Stromal cell of bone marrow (primary cell): ENCODE measurements at regions not wholly inside any gene's neighbourhood (a gene's known extent, or its start where the extent isn't known, plus 50 kb on each side); places are given as distances from the start of the nearest gene placed in this dataset.
"Not testable (repeated sequence)": the region's sequence is repeated elsewhere in the genome, so short reads cannot be mapped to it uniquely, and the experiment has no call there.

Experiments
- DNase-seq: peaks from one replicate; pipeline ENCODE4 v3.0.0-alpha.2; 2012; ENCODE audit warnings: low read depth

DNA sequence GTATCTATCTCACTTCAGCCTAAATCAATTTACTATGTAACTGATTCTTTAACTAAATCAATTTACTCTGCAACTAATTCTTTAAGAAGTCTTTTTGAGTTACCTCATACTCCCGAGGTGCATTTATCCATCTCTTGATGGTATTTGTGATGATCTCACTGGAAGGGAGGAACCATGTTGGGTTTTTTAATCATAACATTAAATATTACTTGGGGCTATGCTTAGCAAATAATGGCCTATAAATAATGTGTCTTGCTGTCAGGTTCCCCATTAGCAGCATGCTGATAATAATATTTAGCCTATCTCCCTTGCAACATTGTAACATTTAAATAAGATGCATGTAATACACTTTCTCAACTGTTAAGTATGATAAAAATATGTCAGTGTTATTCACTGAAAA, 411.3 kb downstream of the SLITRK1 start:
- no peak for DNase-seq

DNA sequence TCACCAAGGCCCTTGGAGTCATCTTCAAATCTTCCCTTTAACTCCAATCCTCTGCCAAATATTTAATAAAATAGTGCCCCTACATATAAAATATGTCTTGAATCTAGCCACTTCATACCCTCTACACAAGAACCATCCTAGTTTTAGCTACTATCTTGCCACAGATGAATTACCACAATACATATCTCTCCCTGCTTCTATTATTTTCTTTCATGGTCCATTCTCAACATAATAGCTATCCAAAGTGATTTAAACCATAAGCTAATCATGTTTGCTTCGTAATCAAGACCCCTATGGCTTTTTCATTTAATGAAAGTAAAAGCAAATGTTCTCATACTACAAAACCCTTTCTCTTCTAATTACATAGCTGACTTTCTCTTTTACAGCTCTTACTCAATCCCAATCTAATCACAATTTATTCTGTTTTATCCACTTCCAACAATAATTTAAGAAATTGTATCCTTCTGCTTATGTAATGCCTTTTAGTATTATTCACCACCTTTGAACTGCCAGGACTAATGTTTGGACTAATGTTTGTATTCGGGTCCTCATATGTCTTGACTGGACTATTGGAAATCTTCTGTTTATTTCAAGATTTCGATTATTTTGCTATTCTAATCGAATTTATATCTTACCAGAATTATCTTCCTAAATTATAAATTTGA, 412.0 kb downstream of the SLITRK1 start:
- DNase-seq, result no peak

DNA sequence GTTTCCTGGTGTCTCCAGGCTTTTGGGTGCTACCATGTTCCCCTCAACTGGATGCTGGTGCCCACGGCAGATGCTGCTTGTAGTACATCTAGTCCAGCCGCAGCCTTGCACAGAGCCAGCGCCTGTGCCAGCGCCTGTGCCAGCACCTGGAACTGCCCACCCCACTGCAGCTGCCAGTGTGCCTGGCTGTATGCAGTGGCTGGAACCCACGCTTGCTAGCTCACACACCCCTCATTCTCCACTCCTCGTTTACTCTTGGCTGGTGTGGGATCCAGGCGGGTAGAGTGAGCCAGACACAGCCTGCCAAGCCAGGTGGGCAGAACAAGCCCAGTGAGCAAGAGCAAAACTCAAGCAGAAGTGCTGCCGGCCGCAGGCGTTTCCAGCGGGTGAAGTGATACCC, 428.6 kb downstream of the SLITRK1 start:
- DNase-seq, result no peak

DNA sequence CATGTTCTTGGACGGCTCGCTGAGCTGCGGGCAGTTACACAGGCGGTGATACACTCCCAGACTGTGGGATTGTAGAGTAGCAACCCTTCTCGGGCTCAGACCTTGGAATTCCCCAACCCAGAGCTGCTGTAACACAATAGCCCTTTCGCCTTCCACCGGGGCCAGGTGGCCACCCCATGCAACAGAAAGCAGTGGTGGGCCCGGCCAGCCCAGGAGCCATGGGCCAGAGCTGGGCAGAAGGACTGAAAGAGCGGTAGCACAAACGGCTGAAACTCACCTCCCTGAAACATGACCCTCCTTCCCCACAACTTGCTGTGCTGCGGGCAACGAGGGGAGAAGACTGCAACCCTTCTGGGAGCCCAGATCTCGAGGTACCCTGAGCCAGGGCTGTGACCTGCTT, 429.0 kb downstream of the SLITRK1 start:
- no peak for DNase-seq

DNA sequence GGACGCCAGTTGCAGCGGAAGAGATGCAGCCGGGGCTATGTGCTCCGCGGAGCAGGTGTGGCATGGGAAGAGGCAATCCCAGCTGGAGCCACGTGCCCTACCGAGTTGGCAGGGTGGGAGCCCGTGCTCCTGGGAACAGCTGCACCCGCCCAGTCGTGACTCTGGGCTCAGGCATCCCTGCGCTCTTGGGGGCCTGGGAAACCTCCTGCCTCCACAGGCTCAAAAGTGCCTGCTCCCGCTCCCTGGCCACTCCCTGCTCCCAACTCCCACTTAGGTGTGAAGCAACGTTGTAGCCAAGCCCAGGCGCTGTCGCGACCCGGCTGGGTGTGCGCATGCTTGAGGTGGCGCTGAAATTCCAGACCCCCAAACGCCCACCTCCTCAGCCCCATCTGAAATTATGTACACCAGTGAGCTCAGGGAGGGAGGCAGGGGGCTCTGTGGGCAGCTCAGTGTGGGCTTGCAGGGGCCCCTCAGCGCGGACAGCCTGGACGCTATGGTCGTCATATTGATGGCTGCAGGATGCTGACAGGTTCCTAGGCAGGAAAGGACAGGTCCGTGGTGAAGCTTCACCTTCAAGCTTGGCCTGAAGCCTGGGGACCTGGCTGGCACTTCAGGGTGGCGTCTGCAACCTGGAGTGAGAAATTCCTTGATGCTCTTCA, 429.9 kb downstream of the SLITRK1 start:
- no peak for DNase-seq

DNA sequence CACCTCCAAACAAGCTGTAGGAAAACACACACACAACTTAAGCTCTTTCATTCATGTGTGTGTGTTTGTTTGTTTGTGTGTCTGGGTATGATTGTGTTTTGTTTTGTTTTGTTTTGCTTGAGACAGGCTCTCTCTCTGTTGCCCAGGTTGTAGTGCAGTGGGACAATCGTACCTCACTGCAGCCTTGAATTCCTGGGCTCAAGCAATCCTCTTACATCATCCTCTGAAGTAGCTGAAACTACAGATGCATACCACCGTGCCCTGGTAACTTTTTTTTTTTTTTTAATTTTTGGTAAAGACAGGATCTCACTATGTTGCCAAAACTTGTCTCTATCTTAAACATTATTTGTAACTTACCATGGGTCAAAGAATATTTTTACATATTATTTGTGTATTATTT, 431.7 kb downstream of the SLITRK1 start:
- DNase-seq, result no peak

DNA sequence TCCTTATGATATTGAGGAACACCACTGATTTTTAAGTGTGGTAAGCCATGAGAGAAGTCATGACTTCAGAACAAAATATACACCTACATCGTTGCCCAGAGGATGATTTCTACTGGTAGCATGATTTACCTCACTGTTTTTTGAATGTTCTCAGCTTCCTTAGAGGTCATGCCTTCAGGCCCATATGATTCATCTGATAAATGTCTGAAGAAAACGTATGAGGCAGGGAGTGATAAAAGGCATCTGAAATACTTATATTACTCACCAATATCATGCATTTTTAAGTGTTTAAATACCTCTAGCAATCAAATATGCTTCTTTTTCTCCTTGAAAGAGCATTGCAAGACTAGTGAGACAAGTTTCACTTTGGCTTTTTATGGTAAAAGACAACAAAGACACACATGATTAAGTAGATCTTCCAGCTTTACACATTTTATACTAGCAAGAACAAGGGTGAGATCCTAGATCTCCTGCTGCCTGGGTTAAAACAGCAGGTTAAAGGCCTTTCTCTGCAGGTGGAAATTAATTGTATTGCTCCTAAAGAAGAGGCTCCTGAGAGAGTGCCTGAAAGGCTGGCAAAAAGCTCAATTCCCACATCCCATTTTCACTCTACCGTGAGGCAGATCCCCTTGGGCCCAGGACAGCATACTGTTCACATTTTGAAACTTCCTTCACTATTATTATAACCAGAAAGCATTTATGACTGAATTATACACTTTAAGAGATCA, 432.4 kb downstream of the SLITRK1 start:
- DNase-seq, result peak; percentile 4

DNA sequence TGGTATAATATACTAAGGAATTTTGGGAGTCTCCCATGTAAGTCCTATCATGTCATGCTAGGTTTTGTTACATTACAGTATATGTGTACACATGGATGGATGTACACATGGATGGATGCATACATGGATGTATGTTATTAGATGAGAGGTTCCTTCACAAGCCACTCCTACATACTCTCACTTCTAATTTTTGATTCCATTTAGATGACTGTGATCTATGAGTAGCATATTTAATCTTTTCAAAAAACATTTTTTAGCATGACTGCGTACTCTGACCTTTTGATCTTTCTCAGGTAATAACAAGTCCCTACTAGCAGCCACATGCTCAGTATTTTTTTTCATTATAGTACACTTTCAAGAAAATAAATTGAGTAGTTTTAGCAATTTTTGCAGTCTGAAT, 441.8 kb downstream of the SLITRK1 start:
- DNase-seq, result no peak

DNA sequence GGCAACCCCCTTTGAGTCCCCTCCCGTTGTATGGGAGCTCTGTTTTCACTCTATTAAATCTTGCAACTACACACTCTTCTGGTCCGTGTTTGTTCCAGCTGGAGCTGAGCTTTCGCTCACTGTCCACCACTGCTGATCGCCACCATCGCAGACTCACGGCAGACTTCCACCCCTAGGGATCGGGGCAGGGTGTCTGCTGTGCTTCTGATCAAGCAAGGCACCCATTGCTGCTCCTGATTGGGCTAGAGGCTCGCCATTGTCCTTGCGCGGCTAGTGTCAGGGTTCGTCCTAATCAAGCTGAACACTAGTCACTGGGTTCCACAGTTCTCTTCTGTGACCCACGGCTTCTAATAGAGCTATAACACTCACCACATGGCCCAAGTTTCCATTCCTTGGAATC, 442.8 kb downstream of the SLITRK1 start:
- DNase-seq, result not testable (repeated sequence)

DNA sequence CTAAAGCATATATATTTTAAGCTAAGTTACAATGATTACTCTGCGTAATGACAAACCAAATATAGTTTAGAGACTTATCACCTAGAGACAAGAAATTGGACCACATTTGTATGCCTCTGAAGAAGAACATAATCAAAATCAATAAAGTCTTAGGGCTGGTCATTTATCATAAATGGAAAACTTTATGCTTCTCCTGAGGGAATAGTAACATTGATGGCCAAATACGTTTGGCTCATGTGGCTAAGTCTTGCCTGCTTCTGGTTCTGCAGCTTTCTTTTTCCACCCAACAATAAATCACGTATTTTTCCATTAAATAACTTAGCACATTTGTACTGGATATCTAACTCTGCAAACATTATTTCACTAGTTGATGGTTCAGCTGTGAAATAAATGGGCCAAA, 458.4 kb downstream of the SLITRK1 start:
- DNase-seq, result no peak

DNA sequence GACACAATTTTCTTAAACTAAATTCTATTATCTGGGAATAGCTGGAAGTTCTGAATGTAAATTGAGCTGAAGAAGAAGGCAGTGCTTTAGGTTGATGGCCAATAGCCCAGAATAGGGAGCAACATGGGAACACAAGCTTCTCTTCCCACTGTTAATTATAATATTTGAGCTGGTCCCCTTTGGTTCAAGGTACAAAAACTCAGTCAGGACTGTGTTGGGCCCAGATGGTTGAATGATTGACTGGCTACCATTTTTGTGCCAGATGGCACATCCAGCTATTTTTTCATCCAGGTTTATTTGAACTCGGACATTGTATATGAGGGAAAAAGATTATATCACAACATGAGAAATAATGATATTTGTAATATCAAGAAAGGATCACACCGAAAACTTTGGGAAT, 458.9 kb downstream of the SLITRK1 start:
- DNase-seq, result no peak

DNA sequence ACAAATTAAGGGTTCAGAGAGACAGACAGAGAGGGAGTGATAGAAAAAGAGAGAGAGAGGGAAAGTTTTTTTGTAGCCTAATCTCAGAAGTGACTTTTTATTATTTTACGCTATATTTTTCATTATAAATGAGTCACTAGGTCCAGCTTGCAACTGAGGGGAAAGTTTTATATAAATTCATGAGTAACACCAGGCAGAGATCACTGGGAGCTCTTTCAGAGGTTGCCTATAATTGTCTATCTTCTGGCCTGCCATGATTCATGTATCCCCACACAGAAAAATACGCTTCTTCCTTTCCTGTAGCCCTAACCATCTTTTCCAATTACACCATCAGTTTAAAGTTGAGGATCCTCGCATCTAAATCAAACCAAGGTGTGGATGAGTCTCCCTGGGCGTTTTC, 467.9 kb downstream of the SLITRK1 start:
- DNase-seq, result peak; percentile 12

DNA sequence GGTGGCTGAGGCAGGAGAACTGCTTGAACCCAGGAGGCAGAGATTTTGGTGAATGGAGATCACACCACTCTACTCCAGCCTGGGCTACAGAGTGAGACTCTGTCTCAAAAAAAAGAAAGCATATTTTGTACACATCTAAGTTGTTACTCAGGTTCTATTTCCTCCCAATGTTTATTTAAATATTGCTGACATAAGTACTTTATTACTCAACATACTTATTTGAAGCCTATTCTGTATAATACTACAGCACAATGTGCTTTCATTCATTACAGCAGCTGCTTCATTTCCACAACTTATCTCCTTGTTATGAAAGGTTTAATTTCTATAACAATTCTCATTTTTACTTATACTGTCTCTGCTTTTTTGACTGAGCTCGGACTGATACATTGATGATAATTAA, 495.7 kb downstream of the SLITRK1 start:
- DNase-seq, result no peak

DNA sequence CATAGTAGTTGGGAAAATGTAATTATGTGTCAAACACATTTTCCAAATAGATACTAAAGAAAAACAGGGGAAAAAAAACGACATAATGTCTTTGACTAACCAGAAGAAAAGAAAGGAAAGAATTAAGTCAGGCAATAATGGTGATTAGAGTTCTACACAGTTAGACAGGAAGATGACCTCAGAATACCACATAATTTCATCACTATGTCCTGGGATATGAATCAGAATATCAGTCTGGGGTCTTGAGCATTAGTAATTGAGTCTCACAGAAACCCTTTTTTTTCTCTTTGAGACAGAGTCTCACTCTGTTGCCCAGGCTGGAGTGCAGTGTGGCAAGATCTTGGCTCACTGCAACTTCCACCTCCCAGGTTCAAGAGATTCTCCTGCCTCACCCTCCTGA, 503.4 kb downstream of the SLITRK1 start:
- DNase-seq, result no peak

DNA sequence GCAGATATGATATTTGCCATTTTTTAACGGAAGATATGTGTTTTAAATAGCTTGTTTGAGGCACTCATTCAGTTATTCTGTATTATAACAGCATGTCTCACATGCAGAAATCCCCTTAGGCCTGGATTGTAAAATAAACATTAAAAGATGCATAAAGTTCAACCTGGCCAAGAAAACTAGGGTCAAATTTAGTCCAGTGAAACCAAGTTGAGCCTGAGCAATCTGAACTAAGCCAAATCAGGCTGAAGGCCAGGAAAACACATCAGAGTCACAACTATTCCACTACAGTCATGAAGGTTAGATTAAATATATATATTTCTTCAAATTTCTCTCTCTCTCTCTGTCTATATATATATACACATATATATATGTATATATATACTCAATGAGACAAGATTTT, 504.8 kb downstream of the SLITRK1 start:
- peak; percentile 49 for DNase-seq

DNA sequence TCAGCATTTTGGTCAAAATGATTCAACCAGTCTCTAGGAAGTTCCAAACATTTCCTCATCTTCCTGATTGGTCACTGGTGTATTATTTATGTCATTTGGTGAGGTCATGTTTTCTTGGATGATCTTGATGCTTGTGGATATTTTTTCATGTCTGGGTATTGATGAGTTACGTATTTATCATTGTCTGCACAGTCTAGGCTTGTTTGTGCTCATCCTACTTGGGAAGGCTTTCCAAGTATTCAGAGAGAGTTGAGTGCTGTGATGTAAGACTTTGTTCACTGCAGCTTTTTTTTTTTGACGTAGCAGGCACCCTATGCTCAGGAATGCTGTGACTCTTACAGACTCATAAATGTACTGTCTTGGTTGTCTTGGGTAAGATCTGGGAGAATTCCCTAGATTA, 509.5 kb downstream of the SLITRK1 start:
- DNase-seq, result no peak

DNA sequence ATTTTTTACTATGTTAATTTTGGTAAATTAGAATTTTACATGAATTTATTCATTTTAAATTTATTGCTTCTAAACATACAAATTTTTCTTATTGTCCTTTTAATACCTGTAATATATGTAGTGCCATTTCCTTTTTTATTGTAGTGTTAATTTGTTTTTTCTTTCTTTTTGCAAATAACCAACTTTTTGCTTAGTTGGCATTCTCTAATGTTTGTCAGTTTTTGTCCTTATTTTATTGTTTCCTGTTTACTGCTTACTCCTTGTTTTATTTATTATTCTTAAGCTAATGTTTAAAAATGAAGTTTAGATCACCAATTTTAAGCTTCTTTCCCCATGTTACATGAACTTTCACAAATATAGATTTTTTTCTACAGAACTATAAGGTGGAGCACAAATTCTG, 516.6 kb downstream of the SLITRK1 start:
- DNase-seq, result no peak

DNA sequence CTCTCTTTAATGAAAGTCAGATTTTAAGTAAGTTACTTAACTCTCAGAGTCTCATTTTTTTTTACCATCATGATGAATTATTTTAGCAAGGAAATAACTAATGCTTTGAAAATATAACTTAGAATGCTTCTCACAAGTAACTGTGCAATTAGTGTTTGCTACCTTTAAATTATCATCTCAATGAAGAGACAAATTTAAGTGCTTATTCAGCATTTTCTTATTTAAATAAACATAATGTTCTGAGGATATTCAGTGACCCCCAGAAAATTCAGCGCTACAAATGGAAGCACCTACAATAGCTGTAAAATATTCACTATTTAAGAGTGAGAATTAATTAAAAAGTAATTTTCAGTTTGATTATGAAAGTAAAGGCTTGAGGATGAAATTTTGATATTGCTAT, 527.2 kb downstream of the SLITRK1 start:
- DNase-seq, result no peak

DNA sequence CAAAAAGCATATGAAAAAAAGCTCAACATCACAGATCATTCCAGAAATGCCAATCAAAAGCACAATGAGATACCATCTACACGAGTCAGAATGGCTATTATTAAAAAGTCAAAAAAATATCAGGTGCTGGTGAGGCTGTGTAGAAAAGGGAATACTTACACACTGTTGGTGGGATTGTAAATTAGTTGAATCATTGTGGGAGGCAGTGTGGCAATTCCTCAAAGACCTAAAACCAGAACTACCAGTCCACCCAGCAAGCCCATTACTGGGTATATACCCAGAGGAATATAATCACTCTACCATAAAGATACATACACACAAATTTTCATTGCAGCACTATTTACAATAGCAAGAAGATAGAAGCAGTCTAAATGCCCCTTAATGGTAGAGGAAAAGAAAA, 529.9 kb downstream of the SLITRK1 start:
- DNase-seq, result no peak

DNA sequence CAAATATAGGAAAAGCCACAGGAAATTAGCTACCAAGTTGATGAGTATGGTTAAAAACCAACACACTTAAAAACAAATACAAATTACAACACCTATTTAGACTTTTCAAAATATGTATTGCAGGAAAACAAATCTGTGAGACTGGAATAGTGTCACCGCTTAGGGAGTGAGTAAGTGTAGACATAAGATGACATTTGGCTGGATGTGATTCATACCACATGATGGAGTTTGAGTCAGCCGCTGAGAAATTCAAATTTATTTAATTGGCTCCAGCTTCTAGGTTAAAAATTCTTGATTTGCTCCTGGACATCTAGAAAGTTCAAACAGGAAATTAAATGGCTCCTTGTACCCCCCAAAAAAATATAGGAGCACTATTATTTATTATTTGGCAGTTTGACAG, 531.7 kb downstream of the SLITRK1 start:
- peak; percentile 38 for DNase-seq

DNA sequence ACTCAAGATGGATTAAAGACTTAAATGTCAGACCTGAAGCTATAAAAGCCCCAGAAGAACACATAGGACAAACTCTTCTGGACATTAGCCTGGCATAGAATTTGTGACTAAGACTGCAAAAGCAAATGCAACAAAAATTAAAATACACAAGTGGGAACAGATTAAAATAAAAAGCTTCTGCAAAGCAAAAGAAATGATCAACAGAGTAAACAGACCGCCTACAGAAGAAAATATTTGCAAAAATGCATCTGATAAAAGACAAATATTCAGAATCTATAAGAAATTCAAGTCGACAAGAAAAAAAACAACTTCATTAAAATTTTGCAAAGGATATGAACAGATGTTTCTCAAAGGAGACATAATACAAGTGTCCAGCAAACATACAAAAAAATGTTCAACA, 537.8 kb downstream of the SLITRK1 start:
- DNase-seq, result no peak

DNA sequence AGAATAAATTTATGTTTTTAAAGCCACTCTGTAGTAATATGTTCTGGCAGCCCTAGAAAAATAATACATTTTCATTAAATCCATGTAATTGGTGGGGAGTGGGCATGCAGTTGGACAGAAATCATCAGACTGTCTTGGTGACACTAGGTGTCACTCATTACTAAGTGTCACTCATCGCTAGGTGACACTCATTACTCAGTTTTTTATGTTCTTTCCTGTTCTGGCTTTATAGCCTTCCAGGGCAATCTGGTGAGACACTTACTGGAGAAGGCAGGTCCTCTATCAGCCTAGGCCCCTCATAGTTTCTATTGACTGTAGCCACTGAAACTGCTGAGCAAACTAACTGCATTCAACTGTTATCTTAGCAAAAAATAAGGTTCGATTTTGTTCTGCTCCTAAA, 542.1 kb downstream of the SLITRK1 start:
- no peak for DNase-seq

DNA sequence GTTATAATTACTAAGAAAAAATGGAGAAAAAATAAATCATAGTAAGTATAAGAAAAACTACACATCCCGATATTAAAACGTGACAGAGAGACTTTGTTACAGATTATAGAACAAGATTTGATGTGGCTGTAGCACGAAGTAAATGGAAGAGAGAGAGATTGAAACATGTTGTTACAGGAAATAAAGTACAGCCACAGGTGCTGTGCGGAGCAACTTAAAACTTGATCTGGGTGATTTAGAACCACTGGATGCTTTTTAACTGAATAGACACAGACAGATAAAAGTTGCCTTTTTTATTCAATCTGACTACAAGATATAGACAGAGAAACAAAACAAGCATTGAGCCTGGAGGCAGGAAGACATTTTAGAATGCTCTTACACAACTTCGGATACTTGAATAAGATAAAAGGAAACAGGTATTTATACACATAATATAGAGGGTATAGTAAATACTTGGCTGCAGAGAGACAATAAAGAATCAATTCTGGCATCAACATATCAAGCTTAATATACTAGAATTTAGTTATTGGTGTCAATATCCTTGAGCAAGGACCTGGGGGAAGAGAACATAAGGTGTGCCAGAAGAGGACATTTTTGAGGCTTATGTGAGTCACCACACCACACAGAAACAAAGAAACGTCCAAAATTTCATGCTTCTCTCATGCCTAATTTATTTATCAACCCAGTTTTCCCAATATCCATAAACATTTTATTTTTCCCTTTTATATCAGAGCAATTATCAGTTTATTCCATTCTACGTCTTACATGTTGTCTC, 548.5 kb downstream of the SLITRK1 start:
- no peak for DNase-seq
